GM12878 (cell line): ENCODE measurements at regions not wholly inside any gene's neighbourhood (a gene's known extent, or its start where the extent isn't known, plus 50 kb on each side); places are given as distances from the start of the nearest gene placed in this dataset.

ENCODE experiments used
- ATAC-seq: fragments of 200-7000 bp; cut with Tn5 transposase; 3 replicates; pipeline ENCODE4 v1.9.1; 2020; ENCODE audit warnings: mild to moderate bottlenecking, moderate library complexity
- BruUV-seq: library from RNA; stranded (reverse); fragments of 400-500 nt; replicated peaks from 2 replicates; lab custom pipeline; 2021; lab: Mats Ljungman, UMichigan
- CTCF ChIA-PET: fragments of 300-600 bp; sonication (Branson Sonifier 250); formaldehyde crosslinking; extraction: SDS; loops from one replicate; lab custom pipeline; 2021; ENCODE audit warnings: inconsistent platforms; lab: Yijun Ruan, JAX
- POLR2A ChIA-PET: fragments of 350-600 bp; formaldehyde crosslinking; extraction: SDS; loops from one replicate; lab custom pipeline; 2021; ENCODE audit warnings: inconsistent platforms; lab: Charles Lee
- RAD21 ChIA-PET: fragments of 300-600 bp; sonication (Branson Sonifier 250); formaldehyde crosslinking; loops from one replicate; lab custom pipeline; 2023; ENCODE audit warnings: antibody characterized with exemption; ENCODE audit not compliant: unreplicated experiment; lab: Charles Lee
- SMC1A ChIA-PET: fragments of 300-600 bp; sonication (Branson Sonifier 250); formaldehyde crosslinking; loops from one replicate; lab custom pipeline; 2023; ENCODE audit not compliant: unreplicated experiment, uncharacterized antibody; lab: Charles Lee
- DNase-seq: peaks from one replicate; pipeline ENCODE4 v3.0.0-alpha.2; 2011; ENCODE audit warnings: low read depth, low spot score
- FAIRE-seq: peaks from 3 replicates; lab custom pipeline; 2011; peaks lifted over from hg19 to GRCh38; lab: Jason Lieb, UNC
- H2AFZ ChIP-seq: 2 replicates; pipeline ENCODE4 v1.6.0; 2011; ENCODE audit warnings: low read depth, low read length, control low read depth; ENCODE audit not compliant: control insufficient read depth
- H3K27ac ChIP-seq: 2 replicates; pipeline ENCODE4 v1.5.1; 2011; ENCODE audit warnings: control low read depth; ENCODE audit not compliant: control insufficient read depth, insufficient read depth
- H3K27me3 ChIP-seq, 2 experiments: replicated peaks in 1 of 2; 2 replicates each; pipeline versions ENCODE4 v1.6.0 to v1.6.1; 2011; ENCODE audit warnings: low read length in 1 of 2; ENCODE audit not compliant: control insufficient read depth in 2 of 2, insufficient read depth in 2 of 2
- H3K36me3 ChIP-seq, 2 experiments: 2 replicates each; pipeline ENCODE4 v1.5.1; 2011; ENCODE audit warnings: low read length in 1 of 2; ENCODE audit not compliant: control insufficient read depth in 2 of 2, insufficient read depth in 2 of 2
- H3K4me1 ChIP-seq: 2 replicates; pipeline ENCODE4 v1.6.1; 2011; ENCODE audit warnings: mild to moderate bottlenecking, low read length, moderate library complexity, mixed read lengths; ENCODE audit not compliant: control insufficient read depth, insufficient read depth
- H3K4me2 ChIP-seq: 2 replicates; pipeline ENCODE4 v1.6.0; 2011; ENCODE audit warnings: control low read depth; ENCODE audit not compliant: control insufficient read depth, insufficient read depth
- H3K4me3 ChIP-seq: fragments of 200-600 bp; sonication (generic); 2 replicates; pipeline ENCODE4 v1.5.1; 2016
- H3K79me2 ChIP-seq: 2 replicates; pipeline ENCODE4 v1.6.0; 2011; ENCODE audit warnings: low read length; ENCODE audit not compliant: control insufficient read depth, insufficient read depth
- H3K9ac ChIP-seq: 2 replicates; pipeline ENCODE4 v1.8.0; 2011; ENCODE audit warnings: low read length, control low read depth, mixed read lengths; ENCODE audit not compliant: control insufficient read depth, insufficient read depth
- H3K9me3 ChIP-seq: replicated peaks from 3 replicates; pipeline ENCODE4 v1.5.1; 2011; ENCODE audit warnings: mild to moderate bottlenecking, low read length; ENCODE audit not compliant: control insufficient read depth, insufficient read depth
- H4K20me1 ChIP-seq: 2 replicates; pipeline ENCODE4 v1.6.0; 2011; ENCODE audit not compliant: control insufficient read depth, insufficient read depth
- ATF7 ChIP-seq: fragments of 450-650 bp; IDR thresholded peaks from 2 replicates; pipeline ENCODE4 v1.6.1; 2016; ENCODE audit warnings: low read depth, mild to moderate bottlenecking
- FOXK2 ChIP-seq: fragments of 450-650 bp; IDR thresholded peaks from 2 replicates; pipeline ENCODE4 v1.6.1; 2017; ENCODE audit warnings: mild to moderate bottlenecking, moderate library complexity
- PML ChIP-seq: IDR thresholded peaks from 2 replicates; pipeline ENCODE4 v1.6.1; 2012; ENCODE audit warnings: low read length, inconsistent platforms
- RAD51 ChIP-seq: fragments of 450-650 bp; IDR thresholded peaks from 2 replicates; pipeline ENCODE4 v1.6.1; 2016; ENCODE audit warnings: moderate library complexity, mild to moderate bottlenecking, inconsistent platforms
- RELB ChIP-seq: fragments of 450-650 bp; IDR thresholded peaks from 2 replicates; pipeline ENCODE4 v1.6.1; 2017; ENCODE audit warnings: low read depth, mild to moderate bottlenecking, moderate library complexity
- SMC3 ChIP-seq: IDR thresholded peaks from 2 replicates; pipeline ENCODE4 v1.6.1; 2011; ENCODE audit warnings: low read length, improper control_type of control experiment, borderline replicate concordance
- SP1 ChIP-seq: IDR thresholded peaks from one replicate; pipeline ENCODE4 v1.6.1; 2011; ENCODE audit warnings: low read depth, low read length
- ZBTB40 ChIP-seq: fragments of 450-650 bp; IDR thresholded peaks from 2 replicates; pipeline ENCODE4 v1.6.1; 2016; ENCODE audit warnings: mild to moderate bottlenecking, moderate library complexity, borderline replicate concordance
- ZNF687 ChIP-seq: fragments of 450-650 bp; IDR thresholded peaks from 2 replicates; pipeline ENCODE4 v1.6.1; 2017; ENCODE audit warnings: mild to moderate bottlenecking, moderate library complexity
- WGBS: methylation state at CpG from one replicate; pipeline ENCODE4 v1.1.6; 2016; ENCODE audit warnings: low lambda C conversion rate; ENCODE audit not compliant: insufficient replicate concordance, insufficient coverage; ENCODE audit errors: missing lambda C conversion rate; 5-methylcytosine and 5-hydroxymethylcytosine counted together
- in situ Hi-C: fragments of 300-500 bp; cut with MboI; formaldehyde crosslinking; loops from 9 replicates; pipeline ENCODE4 v1.14.3; 2018; ENCODE audit warnings: mixed read lengths
- intact Hi-C: fragments of 100-400 bp; cut with micrococcal nuclease; formaldehyde crosslinking; loops from one replicate; pipeline ENCODE4 v1.14.2; 2022; ENCODE audit not compliant: unreplicated experiment

- FAIRE-seq (no peak), DNase-seq (no peak), ATAC-seq (peak; percentile 83)
- Histone ChIP-seq H3K27ac (peak overlapping the region; percentile 24; the same call in 1 of the 2 replicates), H3K4me1 (no peaks in the 10 kb centered on the region), H3K4me2 (peak overlapping the region; percentile 64), H3K4me3 (peak overlapping the region; percentile 35; the same call in 1 of the 2 replicates), H3K36me3 (no peaks in the 10 kb centered on the region), H2AFZ (peak overlapping the region; percentile 63), H4K20me1 (no peaks in the 10 kb centered on the region), H3K27me3 (no peaks in the 10 kb centered on the region), H3K9me3 (no peaks in the 10 kb centered on the region), H3K9ac (no peak overlapping the region; the same call in 1 of the 2 replicates), H3K79me2 (no peaks in the 10 kb centered on the region)
- ChIA-PET CTCF (interaction anchor here (1.2 to 1.9 kb wide), 3 partner anchors 9 to 11 kb away, joined by 4 to 7 read pairs (median 4); no protein-coding TSS in a partner anchor), SMC1A (interaction anchor here (0.8 to 2.4 kb wide), 15 partner anchors 9 to 107 kb away, joined by 3 to 12 read pairs (median 5); no protein-coding TSS in a partner anchor), POLR2A (interaction anchor here (1.0 to 1.1 kb wide), 3 partner anchors 10 to 69 kb away, joined by 3 to 5 read pairs (median 4); no protein-coding TSS in a partner anchor), RAD21 (interaction anchor here (0.8 to 2.2 kb wide), 4 partner anchors 18 to 107 kb away, joined by 4 to 6 read pairs (median 4); no protein-coding TSS in a partner anchor)
- in situ Hi-C loops (no loop called here), intact Hi-C loops (no loop called here)
- no TSS peak for BruUV-seq
- TF ChIP-seq FOXK2: peak; percentile 43; the same call in 1 of the 2 replicates
- peak; percentile 65 for TF ChIP-seq ZNF687
- TF ChIP-seq ATF7: 0 out of 2 replicates have a peak, but pooled peaks have one; percentile 30
- TF ChIP-seq RAD51: peak; percentile 80
- peak; percentile 80 for TF ChIP-seq ZBTB40
- no peak for TF ChIP-seq SP1
- no peak for TF ChIP-seq PML
- TF ChIP-seq RELB: 0 out of 2 replicates have a peak, but pooled peaks have one; percentile 39
- TF ChIP-seq SMC3: 0 out of 2 replicates have a peak, but pooled peaks have one; percentile 8
- WGBS: 37% methylated on average over 9 of the region's 9 CpGs
Measured at GRCh38 chr10:53025172-53025711, 252.7 kb upstream of the MBL2 start.
